HCT116 (cell line): ENCODE measurements at regions not wholly inside any gene's neighbourhood (a gene's known extent, or its start where the extent isn't known, plus 50 kb on each side); places are given as distances from the start of the nearest gene placed in this dataset.

Experiments used
- ATAC-seq: fragments of 200-7000 bp; cut with Tn5 transposase; 2 replicates; pipeline ENCODE4 v1.9.1; 2020; ENCODE audit warnings: mild to moderate bottlenecking, moderate library complexity
- BruUV-seq: library from RNA; stranded (reverse); fragments of 400-500 nt; replicated peaks from 2 replicates; lab custom pipeline; 2021; lab: Mats Ljungman, UMichigan
- CTCF ChIA-PET: fragments of 300-600 bp; sonication (Branson Sonifier 250); formaldehyde crosslinking; loops from one replicate; lab custom pipeline; 2021; ENCODE audit warnings: antibody characterized with exemption; lab: Charles Lee
- POLR2A ChIA-PET: fragments of 300-600, 350-600 bp; sonication (Branson Sonifier 250); formaldehyde crosslinking; loops from one replicate; lab custom pipeline; 2021; ENCODE audit warnings: antibody characterized with exemption; lab: Charles Lee
- RAD21 ChIA-PET, 2 experiments: fragments of 300-600 bp; sonication (Branson Sonifier 250); formaldehyde crosslinking; loops; one replicate each; lab custom pipeline; 2023; ENCODE audit warnings: low total read pairs in 2 of 2; ENCODE audit not compliant: uncharacterized antibody in 2 of 2, unreplicated experiment in 2 of 2, low non-redundant PET in 1 of 2; lab: Charles Lee
- DNase-seq: peaks from one replicate; pipeline ENCODE4 v3.0.0-alpha.2; 2010; ENCODE audit warnings: low read depth, low spot score
- H2AFZ ChIP-seq: fragments of 200-600 bp; shearing (Covaris generic), sonication (generic); 2 replicates; pipeline ENCODE4 v1.6.1; 2017; ENCODE audit warnings: low read depth, mixed run types, mixed read lengths, antibody characterized with exemption, low read length; ENCODE audit not compliant: poor library complexity, severe bottlenecking
- H3K27ac ChIP-seq: 2 replicates; pipeline ENCODE4 v1.5.1; 2012; ENCODE audit warnings: low read depth, low read length
- H3K27me3 ChIP-seq: fragments of 200-600 bp; sonication (generic); 2 replicates; pipeline ENCODE4 v1.6.1; 2016; ENCODE audit warnings: mixed run types, low read length, mixed read lengths; ENCODE audit not compliant: insufficient read depth
- H3K36me3 ChIP-seq, 2 experiments: fragments of 200-500 bp in 1 of 2; fragments of 200-600 bp in 1 of 2; sonication (Bioruptor generic) in 1 of 2; sonication (generic) in 1 of 2; 2 replicates each; pipeline versions ENCODE4 v1.5.1 to v1.6.1; 2014 to 2016; ENCODE audit warnings: low read length in 2 of 2, inconsistent platforms in 1 of 2, mixed read lengths in 1 of 2, mixed run types in 1 of 2; ENCODE audit not compliant: insufficient read depth in 2 of 2, control insufficient read depth in 1 of 2
- H3K4me1 ChIP-seq, 2 experiments: fragments of 200-600 bp in 1 of 2; sonication (generic) in 1 of 2; 2 replicates each; pipeline versions ENCODE4 v1.5.1 to v1.6.1; 2012 to 2017; ENCODE audit warnings: low read length in 2 of 2, inconsistent platforms in 1 of 2, mild to moderate bottlenecking in 1 of 2, mixed read lengths in 1 of 2, mixed run types in 1 of 2, moderate library complexity in 1 of 2; ENCODE audit not compliant: insufficient read depth in 2 of 2, control insufficient read depth in 1 of 2
- H3K4me2 ChIP-seq: fragments of 200-600 bp; sonication (generic); 2 replicates; pipeline ENCODE4 v1.6.1; 2017; ENCODE audit warnings: mixed run types, low read length, mixed read lengths
- H3K4me3 ChIP-seq, 2 experiments: fragments of 200-600 bp in 1 of 2; sonication (generic) in 1 of 2; replicated peaks in 1 of 2; 2 replicates each; pipeline ENCODE4 v1.5.1; 2011 to 2016; ENCODE audit warnings: low read length in 2 of 2, control low read depth in 1 of 2, low read depth in 1 of 2, mild to moderate bottlenecking in 1 of 2, mixed read lengths in 1 of 2, mixed run types in 1 of 2
- H3K79me2 ChIP-seq: fragments of 200-600 bp; sonication (generic); 2 replicates; pipeline ENCODE4 v1.6.1; 2017; ENCODE audit warnings: mild to moderate bottlenecking, mixed run types, low read length, moderate library complexity, mixed read lengths; ENCODE audit not compliant: insufficient read depth
- H3K9ac ChIP-seq: fragments of 200-600 bp; sonication (generic); 2 replicates; pipeline ENCODE4 v1.6.1; 2016; ENCODE audit warnings: low read length, mixed read lengths
- H3K9me2 ChIP-seq: fragments of 200-600 bp; sonication (generic), shearing (Covaris generic); 2 replicates; pipeline ENCODE4 v1.6.1; 2017; ENCODE audit warnings: mixed run types, mild to moderate bottlenecking, moderate library complexity; ENCODE audit not compliant: insufficient read depth
- H3K9me3 ChIP-seq, 2 experiments: fragments of 200-500 bp in 1 of 2; fragments of 200-600 bp in 1 of 2; sonication (Bioruptor generic) in 1 of 2; sonication (generic) in 1 of 2; 2 replicates each; pipeline ENCODE4 v1.6.1; 2014 to 2017; ENCODE audit warnings: low read length in 2 of 2, mixed read lengths in 2 of 2, inconsistent platforms in 1 of 2, low read depth in 1 of 2, mild to moderate bottlenecking in 1 of 2, mixed run types in 1 of 2, moderate library complexity in 1 of 2; ENCODE audit not compliant: control insufficient read depth in 1 of 2, insufficient read depth in 1 of 2
- H4K20me1 ChIP-seq: fragments of 200-600 bp; sonication (generic), shearing (Covaris generic); 2 replicates; pipeline ENCODE4 v1.6.1; 2017; ENCODE audit warnings: mixed run types, mild to moderate bottlenecking, moderate library complexity; ENCODE audit not compliant: insufficient read depth
- CBX3 ChIP-seq: IDR thresholded peaks from 2 replicates; pipeline ENCODE4 v1.6.1; 2012; ENCODE audit warnings: low read depth
- CEBPB ChIP-seq: IDR thresholded peaks from 2 replicates; pipeline ENCODE4 v1.6.1; 2012; ENCODE audit warnings: low read depth
- CTCF ChIP-seq, 3 experiments: fragments of 200-600 bp in 1 of 3; sonication (generic) in 1 of 3; IDR thresholded peaks in 2 of 3; conservative IDR thresholded peaks in 1 of 3; 2 replicates each; pipeline ENCODE4 v1.5.1; 2012 to 2017; ENCODE audit warnings: low read depth in 2 of 3, low read length in 2 of 3, antibody characterized with exemption in 1 of 3, borderline replicate concordance in 1 of 3, control low read depth in 1 of 3, mild to moderate bottlenecking in 1 of 3, mixed read lengths in 1 of 3, mixed run types in 1 of 3, moderate library complexity in 1 of 3; ENCODE audit not compliant: insufficient read depth in 1 of 3
- EGR1 ChIP-seq: IDR thresholded peaks from 2 replicates; pipeline ENCODE4 v1.6.1; 2012; ENCODE audit warnings: low read depth
- ELF1 ChIP-seq: IDR thresholded peaks from 2 replicates; pipeline ENCODE4 v1.6.1; 2012; ENCODE audit warnings: low read depth, borderline replicate concordance
- EZH2phosphoT487 ChIP-seq: fragments of 200-600 bp; IDR thresholded peaks from 2 replicates; pipeline ENCODE4 v1.6.1; 2018; ENCODE audit warnings: antibody characterized with exemption, borderline replicate concordance
- FOSL1 ChIP-seq: IDR thresholded peaks from 2 replicates; pipeline ENCODE4 v1.6.1; 2012; ENCODE audit warnings: low read depth
- MAX ChIP-seq: IDR thresholded peaks from 2 replicates; pipeline ENCODE4 v1.6.1; 2012
- RAD21 ChIP-seq: IDR thresholded peaks from 2 replicates; pipeline ENCODE4 v1.6.1; 2012; ENCODE audit warnings: low read depth, mild to moderate bottlenecking
- SIN3A ChIP-seq: IDR thresholded peaks from 2 replicates; pipeline ENCODE4 v1.6.1; 2012; ENCODE audit warnings: low read depth
- SP1 ChIP-seq: IDR thresholded peaks from 2 replicates; pipeline ENCODE4 v1.6.1; 2012; ENCODE audit warnings: low read depth
- SRF ChIP-seq: IDR thresholded peaks from 2 replicates; pipeline ENCODE4 v1.6.1; 2012; ENCODE audit warnings: low read depth
- TCF7L2 ChIP-seq: IDR thresholded peaks from 2 replicates; pipeline ENCODE4 v1.7.0; 2011; ENCODE audit warnings: borderline replicate concordance, inconsistent platforms; ENCODE audit not compliant: insufficient read depth, insufficient read length; ENCODE audit errors: extremely low read depth
- YY1 ChIP-seq: IDR thresholded peaks from 2 replicates; pipeline ENCODE4 v1.6.1; 2011; ENCODE audit warnings: low read length, low read depth, moderate library complexity, mild to moderate bottlenecking; ENCODE audit not compliant: insufficient replicate concordance; ENCODE audit errors: extremely low read depth
- ZBTB33 ChIP-seq: IDR thresholded peaks from 2 replicates; pipeline ENCODE4 v1.6.1; 2011; ENCODE audit warnings: mild to moderate bottlenecking, low read length, moderate library complexity; ENCODE audit not compliant: insufficient replicate concordance; ENCODE audit errors: extremely low read depth
- ZFX ChIP-seq: fragments of 450-650 bp; IDR thresholded peaks from 2 replicates; pipeline ENCODE4 v1.6.1; 2017
- ZNF274 ChIP-seq: fragments of 200-500 bp; sonication (Bioruptor generic); IDR thresholded peaks from 2 replicates; pipeline ENCODE4 v1.6.1; 2014; ENCODE audit warnings: mild to moderate bottlenecking, low read depth, low read length, inconsistent platforms
- intact Hi-C: fragments of 100-400 bp; cut with micrococcal nuclease; formaldehyde crosslinking; loops from 2 replicates; pipeline ENCODE4 v1.10.0; 2022
- TF ChIP-seq, protein P1 (sequence below): IDR thresholded peaks from 2 replicates; pipeline ENCODE4 v1.6.1; 2012; ENCODE audit warnings: low read depth

DNA sequence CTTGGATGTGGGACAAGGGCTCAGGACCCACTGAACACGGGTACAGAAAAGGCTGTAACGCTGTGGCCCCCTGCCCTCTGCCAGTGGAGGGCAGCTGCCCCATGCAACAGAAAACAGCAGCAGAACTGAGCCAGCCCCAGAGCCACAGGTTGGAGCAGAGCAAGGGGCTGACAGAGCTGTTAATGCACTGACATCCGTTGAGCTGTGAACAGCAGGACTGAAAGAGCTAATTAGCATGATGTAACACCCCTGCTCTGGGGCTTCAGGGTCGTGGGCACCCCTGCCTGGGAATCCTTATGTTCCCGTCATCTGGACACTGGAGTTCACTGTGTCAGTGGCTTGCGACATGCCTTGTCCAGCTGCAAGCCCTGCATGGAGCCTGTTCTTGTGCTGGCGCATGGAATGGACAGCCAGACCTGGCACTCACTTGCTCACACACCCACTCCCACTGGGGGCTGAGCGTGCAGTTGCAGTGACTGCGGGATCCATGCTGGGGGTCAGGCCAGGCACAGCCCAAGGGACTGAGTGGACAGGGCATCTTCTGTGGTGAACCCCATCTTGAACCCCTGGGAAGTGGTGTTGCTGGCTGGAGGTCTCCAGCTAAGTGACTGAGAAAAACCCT lies 293.7 kb downstream of the DNAJB9 start:
- DNase-seq (no peak), ATAC-seq (no peak)
- intact Hi-C loops = no loop called here
- Histone ChIP-seq H3K79me2 (no peaks in the 10 kb centered on the region), H3K4me2 (no peak overlapping the region), H4K20me1 (no peaks in the 10 kb centered on the region; the same call in 1 of the 2 replicates), H2AFZ (no peak overlapping the region), H3K36me3 (no peaks in the 10 kb centered on the region), H3K27me3 (no peaks in the 10 kb centered on the region), H3K9ac (no peak overlapping the region), H3K27ac (no peak overlapping the region), H3K9me2 (no peaks in the 10 kb centered on the region), H3K4me1 (no peaks in the 10 kb centered on the region), H3K9me3 (no peaks in the 10 kb centered on the region), H3K4me3 (no peak overlapping the region)
- TF ChIP-seq SRF (no peak), MAX (no peak), CBX3 (no peak), FOSL1 (no peak), RAD21 (no peak), ZBTB33 (no peak), CTCF (IDR thresholded peaks at IDR 0.05 in 2 of 3, conservative IDR thresholded peaks at IDR 0.05 in 1 of 3; ENCODE audit: borderline replicate concordance in 1 of 3, insufficient read depth in 1 of 3, low read depth in 2 of 3, low read length in 2 of 3) (no peak), ELF1 (no peak), ZFX (no peak), SIN3A (no peak), TCF7L2 (no peak), EGR1 (no peak), ZNF274 (no peak), EZH2phosphoT487 (no peak), YY1 (no peak), CEBPB (no peak), SP1 (no peak)
- TF ChIP-seq, protein P1, sequence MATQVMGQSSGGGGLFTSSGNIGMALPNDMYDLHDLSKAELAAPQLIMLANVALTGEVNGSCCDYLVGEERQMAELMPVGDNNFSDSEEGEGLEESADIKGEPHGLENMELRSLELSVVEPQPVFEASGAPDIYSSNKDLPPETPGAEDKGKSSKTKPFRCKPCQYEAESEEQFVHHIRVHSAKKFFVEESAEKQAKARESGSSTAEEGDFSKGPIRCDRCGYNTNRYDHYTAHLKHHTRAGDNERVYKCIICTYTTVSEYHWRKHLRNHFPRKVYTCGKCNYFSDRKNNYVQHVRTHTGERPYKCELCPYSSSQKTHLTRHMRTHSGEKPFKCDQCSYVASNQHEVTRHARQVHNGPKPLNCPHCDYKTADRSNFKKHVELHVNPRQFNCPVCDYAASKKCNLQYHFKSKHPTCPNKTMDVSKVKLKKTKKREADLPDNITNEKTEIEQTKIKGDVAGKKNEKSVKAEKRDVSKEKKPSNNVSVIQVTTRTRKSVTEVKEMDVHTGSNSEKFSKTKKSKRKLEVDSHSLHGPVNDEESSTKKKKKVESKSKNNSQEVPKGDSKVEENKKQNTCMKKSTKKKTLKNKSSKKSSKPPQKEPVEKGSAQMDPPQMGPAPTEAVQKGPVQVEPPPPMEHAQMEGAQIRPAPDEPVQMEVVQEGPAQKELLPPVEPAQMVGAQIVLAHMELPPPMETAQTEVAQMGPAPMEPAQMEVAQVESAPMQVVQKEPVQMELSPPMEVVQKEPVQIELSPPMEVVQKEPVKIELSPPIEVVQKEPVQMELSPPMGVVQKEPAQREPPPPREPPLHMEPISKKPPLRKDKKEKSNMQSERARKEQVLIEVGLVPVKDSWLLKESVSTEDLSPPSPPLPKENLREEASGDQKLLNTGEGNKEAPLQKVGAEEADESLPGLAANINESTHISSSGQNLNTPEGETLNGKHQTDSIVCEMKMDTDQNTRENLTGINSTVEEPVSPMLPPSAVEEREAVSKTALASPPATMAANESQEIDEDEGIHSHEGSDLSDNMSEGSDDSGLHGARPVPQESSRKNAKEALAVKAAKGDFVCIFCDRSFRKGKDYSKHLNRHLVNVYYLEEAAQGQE = no peak
- POLR2A ChIA-PET = no interaction called here
- BruUV-seq = no TSS peak
- CTCF ChIA-PET = no interaction called here
- RAD21 ChIA-PET = no interaction called here
